AG04449 (cell line): ENCODE measurements at regions not wholly inside any gene's neighbourhood (a gene's known extent, or its start where the extent isn't known, plus 50 kb on each side); places are given as distances from the start of the nearest gene placed in this dataset.
"Not testable (repeated sequence)": the region's sequence is repeated elsewhere in the genome, so short reads cannot be mapped to it uniquely, and the experiment has no call there.

ENCODE experiments used
- CTCF ChIA-PET: fragments of 350-600 bp; formaldehyde crosslinking; extraction: SDS; loops from one replicate; lab custom pipeline; 2021; ENCODE audit warnings: antibody characterized with exemption; lab: Yijun Ruan, JAX
- POLR2A ChIA-PET: fragments of 400-600, 350-600 bp; formaldehyde crosslinking; extraction: SDS; loops from one replicate; lab custom pipeline; 2020; ENCODE audit warnings: antibody characterized with exemption, inconsistent platforms; lab: Yijun Ruan, JAX
- DNase-seq: peaks from one replicate; pipeline ENCODE4 v3.0.0-alpha.2; 2010; ENCODE audit warnings: low read depth, low spot score
- H3K4me3 ChIP-seq: 2 replicates; pipeline ENCODE4 v1.5.1; 2011; ENCODE audit warnings: low read depth, mild to moderate bottlenecking, control low read depth, low read length
- CTCF ChIP-seq: IDR thresholded peaks from one replicate; pipeline ENCODE4 v1.5.1; 2011; ENCODE audit warnings: mild to moderate bottlenecking, moderate library complexity, low read length, control low read depth, inconsistent platforms; ENCODE audit not compliant: insufficient read depth; ENCODE audit errors: missing control alignments

GRCh38 chr2:201542291-201542690, 90.8 kb downstream of the STRADB start:
- no peak overlapping the region for H3K4me3 ChIP-seq
- CTCF ChIA-PET, result no interaction called here
- POLR2A ChIA-PET, result no interaction called here
- TF ChIP-seq CTCF, result no peak
- DNase-seq, result no peak

- POLR2A ChIA-PET, DNase-seq, H3K4me3 ChIP-seq: not testable (repeated sequence)
- CTCF ChIA-PET, result interaction anchor here (1.3 kb wide), 1 partner anchor 16 kb away, joined by 3 read pairs; no protein-coding TSS in a partner anchor
Observed at GRCh38 chr2:201539271-201539670, 87.7 kb downstream of the STRADB start.

- CTCF ChIA-PET, result no interaction called here
- TF ChIP-seq CTCF, result no peak
- POLR2A ChIA-PET, result no interaction called here
- no peak for DNase-seq
- no peak overlapping the region for H3K4me3 ChIP-seq
Observed at GRCh38 chr2:201538025-201538424, 86.5 kb downstream of the STRADB start.

GRCh38 chr2:201536754-201537153, 85.2 kb downstream of the STRADB start:
- CTCF ChIA-PET, result no interaction called here
- no peak for DNase-seq
- POLR2A ChIA-PET, result no interaction called here
- no peak for TF ChIP-seq CTCF
- no peak overlapping the region for H3K4me3 ChIP-seq

GRCh38 chr2:201536046-201536445, 84.5 kb downstream of the STRADB start:
- H3K4me3 ChIP-seq, result no peak overlapping the region
- ChIA-PET CTCF (no interaction called here), POLR2A (no interaction called here)
- no peak for DNase-seq
- TF ChIP-seq CTCF, result no peak

GRCh38 chr2:201532686-201533304, 81.3 kb downstream of the STRADB start:
- POLR2A ChIA-PET, result interaction anchor here (1.0 kb wide), 1 partner anchor 66 kb away, joined by 3 read pairs; no protein-coding TSS in a partner anchor

More at GRCh38 chr2:201532686-201533304, 81.3 kb downstream of the STRADB start:
- CTCF ChIA-PET, result no interaction called here
- peak; percentile 73 for DNase-seq
- no peak overlapping the region for H3K4me3 ChIP-seq
- no peak for TF ChIP-seq CTCF
